Lower leg skin (tissue), 3 donors: ENCODE measurements at regions not wholly inside any gene's neighbourhood (a gene's known extent, or its start where the extent isn't known, plus 50 kb on each side); places are given as distances from the start of the nearest gene placed in this dataset.

ENCODE experiments used
- POLR2A ChIP-seq, 2 donors: fragments of 450-650 bp; IDR thresholded peaks; one replicate each; pipeline ENCODE4 v1.6.1; 2016 to 2017; ENCODE audit warnings: antibody characterized with exemption in 2 of 2, mild to moderate bottlenecking in 1 of 2, moderate library complexity in 1 of 2
- TF ChIP-seq, protein P1 (sequence below), 3 donors: fragments of 450-650 bp; IDR thresholded peaks; one replicate each; pipeline ENCODE4 v1.5.1; 2016; ENCODE audit warnings: antibody characterized with exemption in 3 of 3, mild to moderate bottlenecking in 3 of 3, moderate library complexity in 2 of 3

- no peak for TF ChIP-seq POLR2A (IDR thresholded peaks at IDR 0.05)
- TF ChIP-seq, protein P1, sequence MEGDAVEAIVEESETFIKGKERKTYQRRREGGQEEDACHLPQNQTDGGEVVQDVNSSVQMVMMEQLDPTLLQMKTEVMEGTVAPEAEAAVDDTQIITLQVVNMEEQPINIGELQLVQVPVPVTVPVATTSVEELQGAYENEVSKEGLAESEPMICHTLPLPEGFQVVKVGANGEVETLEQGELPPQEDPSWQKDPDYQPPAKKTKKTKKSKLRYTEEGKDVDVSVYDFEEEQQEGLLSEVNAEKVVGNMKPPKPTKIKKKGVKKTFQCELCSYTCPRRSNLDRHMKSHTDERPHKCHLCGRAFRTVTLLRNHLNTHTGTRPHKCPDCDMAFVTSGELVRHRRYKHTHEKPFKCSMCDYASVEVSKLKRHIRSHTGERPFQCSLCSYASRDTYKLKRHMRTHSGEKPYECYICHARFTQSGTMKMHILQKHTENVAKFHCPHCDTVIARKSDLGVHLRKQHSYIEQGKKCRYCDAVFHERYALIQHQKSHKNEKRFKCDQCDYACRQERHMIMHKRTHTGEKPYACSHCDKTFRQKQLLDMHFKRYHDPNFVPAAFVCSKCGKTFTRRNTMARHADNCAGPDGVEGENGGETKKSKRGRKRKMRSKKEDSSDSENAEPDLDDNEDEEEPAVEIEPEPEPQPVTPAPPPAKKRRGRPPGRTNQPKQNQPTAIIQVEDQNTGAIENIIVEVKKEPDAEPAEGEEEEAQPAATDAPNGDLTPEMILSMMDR (IDR thresholded peaks at IDR 0.05), result no peak
Measured at GRCh38 chr16:64343061-64343819, 778.6 kb downstream of the CDH11 start.
